Large intestine (tissue), 3 donors: ENCODE measurements at regions not wholly inside any gene's neighbourhood (a gene's known extent, or its start where the extent isn't known, plus 50 kb on each side); places are given as distances from the start of the nearest gene placed in this dataset.

Experiments
- DNase-seq, 2 donors: peaks; one replicate each; pipeline versions ENCODE4 v3.0.0 to v3.0.0-alpha.2; 2013
- H3K27ac ChIP-seq: one replicate; pipeline ENCODE4 v1.5.1; 2013; ENCODE audit warnings: low read length
- H3K27me3 ChIP-seq: 2 replicates; pipeline ENCODE4 v1.6.1; 2013; ENCODE audit warnings: low read length; ENCODE audit not compliant: control insufficient read depth, insufficient read depth
- H3K36me3 ChIP-seq: 2 replicates; pipeline ENCODE4 v1.6.1; 2013; ENCODE audit warnings: low read length; ENCODE audit not compliant: control insufficient read depth, insufficient read depth
- H3K4me1 ChIP-seq: one replicate; pipeline ENCODE4 v1.6.1; 2013; ENCODE audit warnings: low read length; ENCODE audit not compliant: control insufficient read depth, insufficient read depth
- H3K4me3 ChIP-seq: one replicate; pipeline ENCODE4 v1.5.1; 2013; ENCODE audit warnings: low read length
- H3K9me3 ChIP-seq: one replicate; pipeline ENCODE4 v1.6.1; 2013; ENCODE audit warnings: mild to moderate bottlenecking, low read depth, low read length, moderate library complexity; ENCODE audit not compliant: control insufficient read depth
- WGBS: methylation state at CpG from one replicate; pipeline ENCODE4 v1.1.5; 2013; ENCODE audit warnings: low lambda C conversion rate; ENCODE audit not compliant: insufficient coverage; 5-methylcytosine and 5-hydroxymethylcytosine counted together

GRCh38 chr1:59142311-59143132, 154.4 kb upstream of the FGGY start:
- H3K36me3 ChIP-seq: no peaks in the 10 kb centered on the region
- no peak for DNase-seq

GRCh38 chr1:59143133-59143487, 153.8 kb upstream of the FGGY start:
- Histone ChIP-seq H3K36me3 (no peaks in the 10 kb centered on the region), H3K4me1 (peaks cover 9% of the 10 kb centered on the region), H3K27me3 (no peaks in the 10 kb centered on the region), H3K27ac (no peak overlapping the region), H3K4me3 (no peak overlapping the region), H3K9me3 (no peaks in the 10 kb centered on the region)
- peak; percentile 43 to 66 for DNase-seq
- WGBS: no CpG with 5 or more reads among the region's 2 CpGs

More at GRCh38 chr1:59142311-59143132, 154.4 kb upstream of the FGGY start:
- Histone ChIP-seq H3K9me3 (no peaks in the 10 kb centered on the region), H3K4me3 (no peak overlapping the region), H3K4me1 (peaks cover 9% of the 10 kb centered on the region), H3K27me3 (no peaks in the 10 kb centered on the region), H3K27ac (no peak overlapping the region)
- 81% methylated on average over 3 of the region's 9 CpGs for WGBS

- Histone ChIP-seq H3K27ac (no peak overlapping the region), H3K4me3 (no peak overlapping the region), H3K36me3 (no peaks in the 10 kb centered on the region), H3K4me1 (peaks cover 9% of the 10 kb centered on the region), H3K27me3 (no peaks in the 10 kb centered on the region), H3K9me3 (no peaks in the 10 kb centered on the region)
- DNase-seq: peak in 1 of 2 donors; percentile 30
- no CpG with 5 or more reads among the region's 2 CpGs for WGBS
Measured at GRCh38 chr1:59143811-59144210, 153.1 kb upstream of the FGGY start.

GRCh38 chr1:59144959-59145358, 151.9 kb upstream of the FGGY start:
- WGBS: no CpG with 5 or more reads among the region's 2 CpGs
- Histone ChIP-seq H3K9me3 (no peaks in the 10 kb centered on the region), H3K4me3 (no peak overlapping the region), H3K27ac (no peak overlapping the region), H3K36me3 (no peaks in the 10 kb centered on the region), H3K27me3 (no peaks in the 10 kb centered on the region), H3K4me1 (peaks cover 5% of the 10 kb centered on the region)
- no peak for DNase-seq

GRCh38 chr1:59146056-59146455, 150.8 kb upstream of the FGGY start:
- H3K4me3 ChIP-seq: no peak overlapping the region
- no peak for DNase-seq
- H3K36me3 ChIP-seq: no peaks in the 10 kb centered on the region
- no peaks in the 10 kb centered on the region for H3K27me3 ChIP-seq
- WGBS: 90% methylated on average over 2 of the region's 4 CpGs
- no peak overlapping the region for H3K27ac ChIP-seq
- H3K9me3 ChIP-seq: no peaks in the 10 kb centered on the region
- peaks cover 6% of the 10 kb centered on the region for H3K4me1 ChIP-seq

GRCh38 chr1:59146651-59147358, 150.1 kb upstream of the FGGY start:
- Histone ChIP-seq H3K4me1 (peaks cover 10% of the 10 kb centered on the region), H3K27me3 (no peaks in the 10 kb centered on the region), H3K36me3 (no peaks in the 10 kb centered on the region), H3K27ac (no peak overlapping the region), H3K9me3 (no peaks in the 10 kb centered on the region), H3K4me3 (peak overlapping the region; percentile 30)
- DNase-seq: peak; percentile 26 to 62
- WGBS: no CpG with 5 or more reads among the region's 52 CpGs

GRCh38 chr1:59149435-59149834, 147.5 kb upstream of the FGGY start:
- no peaks in the 10 kb centered on the region for H3K36me3 ChIP-seq
- no peaks in the 10 kb centered on the region for H3K9me3 ChIP-seq
- no CpG with 5 or more reads among the region's 5 CpGs for WGBS
- DNase-seq: no peak
- H3K27ac ChIP-seq: no peak overlapping the region
- peaks cover 5% of the 10 kb centered on the region for H3K4me1 ChIP-seq
- no peaks in the 10 kb centered on the region for H3K27me3 ChIP-seq
- H3K4me3 ChIP-seq: no peak overlapping the region

- Histone ChIP-seq H3K9me3 (no peaks in the 10 kb centered on the region), H3K27me3 (no peaks in the 10 kb centered on the region), H3K36me3 (no peaks in the 10 kb centered on the region), H3K27ac (no peak overlapping the region), H3K4me3 (no peak overlapping the region), H3K4me1 (peaks cover 5% of the 10 kb centered on the region)
- peak; percentile 49 to 54 for DNase-seq
- WGBS: 60% methylated on average over 1 of the region's 4 CpGs
Measured at GRCh38 chr1:59150577-59151386, 146.1 kb upstream of the FGGY start.

- DNase-seq: no peak
- H3K27ac ChIP-seq: no peak overlapping the region
- H3K4me1 ChIP-seq: peaks cover 5% of the 10 kb centered on the region
- H3K4me3 ChIP-seq: no peak overlapping the region
- H3K27me3 ChIP-seq: no peaks in the 10 kb centered on the region
- H3K9me3 ChIP-seq: no peaks in the 10 kb centered on the region
- no CpG with 5 or more reads among the region's 4 CpGs for WGBS
- H3K36me3 ChIP-seq: no peaks in the 10 kb centered on the region
Measured at GRCh38 chr1:59151387-59151761, 145.5 kb upstream of the FGGY start.

GRCh38 chr1:59151860-59152259, 145.0 kb upstream of the FGGY start:
- peaks cover 5% of the 10 kb centered on the region for H3K4me1 ChIP-seq
- H3K9me3 ChIP-seq: no peaks in the 10 kb centered on the region
- WGBS: no CpG with 5 or more reads among the region's 1 CpG
- no peaks in the 10 kb centered on the region for H3K36me3 ChIP-seq
- DNase-seq: no peak
- H3K4me3 ChIP-seq: no peak overlapping the region
- H3K27ac ChIP-seq: no peak overlapping the region
- H3K27me3 ChIP-seq: no peaks in the 10 kb centered on the region
